ENCODE measurements at regions not wholly inside any gene's neighbourhood (a gene's known extent, or its start where the extent isn't known, plus 50 kb on each side); places are given as distances from the start of the nearest gene placed in this dataset.

- TF ChIP-seq SIN3A (IDR thresholded peaks at IDR 0.05; ENCODE audit: borderline replicate concordance, insufficient read depth, low read length) = no peak
- no peak for TF ChIP-seq TAF1 (IDR thresholded peaks at IDR 0.05; ENCODE audit: borderline replicate concordance, insufficient read depth, low read length)
- TF ChIP-seq POLR2AphosphoS5 (IDR thresholded peaks at IDR 0.05; ENCODE audit: low read depth, low read length) = no peak
- TF ChIP-seq REST (IDR thresholded peaks at IDR 0.05; ENCODE audit: insufficient read depth in 1 of 2, low read depth in 2 of 2, low read length in 2 of 2) = no peak
- TF ChIP-seq FOXP2 (optimal IDR thresholded peaks at IDR 0.05; ENCODE audit: borderline replicate concordance, extremely low read depth, extremely low read length, insufficient read depth) = no peak
These were observed 150.1 kb upstream of the BMPER start for GRCh38 chr7:33754933-33755928.

GRCh38 chr7:33757050-33757449 is 148.3 kb upstream of the BMPER start:
- TF ChIP-seq POLR2AphosphoS5 (IDR thresholded peaks at IDR 0.05; ENCODE audit: low read depth, low read length) (no peak), TAF1 (IDR thresholded peaks at IDR 0.05; ENCODE audit: borderline replicate concordance, insufficient read depth, low read length) (no peak), SIN3A (IDR thresholded peaks at IDR 0.05; ENCODE audit: borderline replicate concordance, insufficient read depth, low read length) (no peak), FOXP2 (optimal IDR thresholded peaks at IDR 0.05; ENCODE audit: borderline replicate concordance, extremely low read depth, extremely low read length, insufficient read depth) (no peak), REST (IDR thresholded peaks at IDR 0.05; ENCODE audit: insufficient read depth in 1 of 2, low read depth in 2 of 2, low read length in 2 of 2) (no peak)

DNA sequence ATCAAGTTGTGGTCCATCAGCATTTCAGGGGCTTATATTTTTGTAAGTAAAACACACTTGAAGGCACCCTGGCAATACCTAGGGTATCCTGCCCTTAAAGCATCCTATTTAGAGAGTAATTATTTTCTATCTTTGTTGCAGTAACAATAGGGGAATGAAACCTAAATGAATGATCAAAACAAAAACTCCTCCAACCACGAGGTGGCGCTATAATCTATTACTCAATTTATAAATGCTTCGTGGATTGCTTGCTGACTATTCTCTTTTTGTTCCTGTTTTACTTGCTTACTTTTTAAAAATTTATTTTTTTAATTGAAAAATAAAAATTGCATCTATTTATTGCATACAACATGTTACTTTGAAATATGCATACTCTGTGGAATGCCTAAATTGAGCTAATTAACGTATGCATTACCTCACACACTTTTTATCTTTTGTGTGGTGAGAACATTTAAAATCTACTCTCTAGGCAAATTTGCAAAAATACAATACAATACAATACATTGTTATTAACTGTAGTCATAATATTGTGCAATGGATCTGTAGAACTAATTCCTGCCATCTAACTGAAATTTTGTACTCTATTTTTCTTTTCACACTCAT is 147.7 kb upstream of the BMPER start:
- no peak for TF ChIP-seq TAF1 (IDR thresholded peaks at IDR 0.05; ENCODE audit: borderline replicate concordance, insufficient read depth, low read length)
- TF ChIP-seq POLR2AphosphoS5 (IDR thresholded peaks at IDR 0.05; ENCODE audit: low read depth, low read length) = no peak
- TF ChIP-seq FOXP2 (optimal IDR thresholded peaks at IDR 0.05; ENCODE audit: borderline replicate concordance, extremely low read depth, extremely low read length, insufficient read depth) = no peak
- no peak for TF ChIP-seq REST (IDR thresholded peaks at IDR 0.05; ENCODE audit: insufficient read depth in 1 of 2, low read depth in 2 of 2, low read length in 2 of 2)
- TF ChIP-seq SIN3A (IDR thresholded peaks at IDR 0.05; ENCODE audit: borderline replicate concordance, insufficient read depth, low read length) = no peak

DNA sequence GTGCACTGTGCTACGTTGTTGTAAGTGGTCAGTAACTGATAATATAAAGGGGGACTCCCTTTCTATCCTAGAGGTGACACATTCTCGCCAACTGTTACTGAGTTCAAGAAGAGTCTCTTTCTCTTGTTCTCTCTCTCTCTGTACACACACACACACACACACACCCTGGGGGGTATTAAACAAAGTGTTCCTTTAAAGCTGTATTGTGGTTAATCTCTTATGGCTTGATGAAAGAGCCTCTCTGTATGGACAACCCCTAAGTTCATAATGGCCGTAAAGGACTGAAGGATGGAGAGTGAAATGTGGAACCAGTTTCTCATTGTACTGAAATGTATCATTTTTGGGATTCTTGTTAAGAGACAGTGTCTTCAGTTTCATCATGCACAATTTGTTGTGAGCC is 145.2 kb upstream of the BMPER start:
- no peak for TF ChIP-seq SIN3A (IDR thresholded peaks at IDR 0.05; ENCODE audit: borderline replicate concordance, insufficient read depth, low read length)
- no peak for TF ChIP-seq POLR2AphosphoS5 (IDR thresholded peaks at IDR 0.05; ENCODE audit: low read depth, low read length)
- no peak for TF ChIP-seq REST (IDR thresholded peaks at IDR 0.05; ENCODE audit: insufficient read depth in 1 of 2, low read depth in 2 of 2, low read length in 2 of 2)
- no peak for TF ChIP-seq TAF1 (IDR thresholded peaks at IDR 0.05; ENCODE audit: borderline replicate concordance, insufficient read depth, low read length)
- TF ChIP-seq FOXP2 (optimal IDR thresholded peaks at IDR 0.05; ENCODE audit: borderline replicate concordance, extremely low read depth, extremely low read length, insufficient read depth) = no peak

All from PFSK-1 (cell line).